Transverse colon (tissue), 4 donors: ENCODE measurements at regions not wholly inside any gene's neighbourhood (a gene's known extent, or its start where the extent isn't known, plus 50 kb on each side); places are given as distances from the start of the nearest gene placed in this dataset.

Experiments
- DNase-seq: peaks from one replicate; pipeline ENCODE4 v3.0.0-alpha.2; 2019
- H3K27ac ChIP-seq, 4 donors: fragments of 200-600 bp; sonication (generic); 2 replicates each; pipeline ENCODE4 v1.5.1; 2016 to 2018; ENCODE audit warnings: inconsistent platforms in 4 of 4
- H3K27me3 ChIP-seq: fragments of 200-600 bp; sonication (generic); 2 replicates; pipeline ENCODE4 v1.5.1; 2017; ENCODE audit warnings: inconsistent platforms
- H3K36me3 ChIP-seq, 4 donors: fragments of 200-600 bp; sonication (generic); 2 replicates each; pipeline ENCODE4 v1.5.1; 2017 to 2019; ENCODE audit warnings: inconsistent platforms in 4 of 4
- H3K4me1 ChIP-seq, 4 donors: fragments of 200-600 bp; sonication (generic); 2 replicates each; pipeline ENCODE4 v1.5.1; 2017 to 2020; ENCODE audit warnings: inconsistent platforms in 4 of 4
- H3K4me3 ChIP-seq, 4 donors: fragments of 200-600 bp; sonication (generic); 1 replicate in 1 of 4; 2 replicates in 3 of 4; pipeline versions ENCODE4 v1.5.1 to v1.6.1; 2017 to 2019; ENCODE audit warnings: inconsistent platforms in 4 of 4
- H3K9me3 ChIP-seq, 2 donors: fragments of 200-600 bp; sonication (generic); 2 replicates each; pipeline ENCODE4 v1.5.1; 2017 to 2019; ENCODE audit warnings: inconsistent platforms in 2 of 2
- CTCF ChIP-seq, 5 experiments: fragments of 200-600 bp in 3 of 5; fragments of 450-650 bp in 2 of 5; sonication (generic) in 3 of 5; IDR thresholded peaks; 1 replicate in 2 of 5; 2 replicates in 3 of 5; pipeline ENCODE4 v1.5.1; 2016 to 2017; ENCODE audit warnings: antibody characterized with exemption in 5 of 5, inconsistent platforms in 3 of 5, mild to moderate bottlenecking in 2 of 5, moderate library complexity in 1 of 5
- EP300 ChIP-seq: sonication (generic); formaldehyde crosslinking; IDR thresholded peaks from one replicate; pipeline ENCODE4 v1.6.1; 2017; ENCODE audit warnings: antibody characterized with exemption, low read depth
- POLR2A ChIP-seq: fragments of 450-650 bp; IDR thresholded peaks from one replicate; pipeline ENCODE4 v1.6.1; 2016; ENCODE audit warnings: antibody characterized with exemption, mild to moderate bottlenecking, moderate library complexity
- POLR2AphosphoS5 ChIP-seq, 3 donors: sonication (generic); formaldehyde crosslinking; IDR thresholded peaks; one replicate each; pipeline ENCODE4 v1.6.1; 2016; ENCODE audit warnings: antibody characterized with exemption in 3 of 3
- WGBS, 2 donors: methylation state at CpG; one replicate each; pipeline ENCODE4 v1.1.5; 2018; ENCODE audit warnings: low coverage in 1 of 2; 5-methylcytosine and 5-hydroxymethylcytosine counted together
- in situ Hi-C, 4 donors: fragments of 200-750 bp; cut with MboI; loops; one replicate each; pipeline versions ENCODE4 v1.15.0 to v1.15.1; 2017; ENCODE audit warnings: low sequenced_read_pairs in 3 of 4, low pct_ligation_motif_present in 1 of 4, low pct_unique_long_range_greater_than_20kb in 1 of 4
- intact Hi-C: fragments of 100-400 bp; cut with DNase I; formaldehyde crosslinking; loops from one replicate; pipeline ENCODE4 v1.15.1; 2023; ENCODE audit warnings: low total_unique reads

- Histone ChIP-seq H3K9me3 (no peaks in the 10 kb centered on the region), H3K27ac (no peak overlapping the region), H3K27me3 (no peaks in the 10 kb centered on the region), H3K4me1 (peaks cover 0 to 3% (median 0%) of the 10 kb centered on the region in 4 donors), H3K4me3 (no peak overlapping the region), H3K36me3 (no peaks in the 10 kb centered on the region)
- TF ChIP-seq POLR2AphosphoS5 (IDR thresholded peaks at IDR 0.05) (no peak), CTCF (IDR thresholded peaks at IDR 0.05) (peak; percentile 69 to 90 (median 84))
- WGBS, 2 donors = 3 to 9% methylated on average over 4 of the region's 4 CpGs
- intact Hi-C loops = loop anchor here (5.0 kb wide), 1 partner anchor 395 kb away; no protein-coding TSS in a partner anchor
- in situ Hi-C loops = loop anchor here (5.0 to 25.0 kb wide), 7 partner anchors 278 to 815 kb away; no protein-coding TSS in a partner anchor
- peak; percentile 70 for DNase-seq
These were observed 81.8 kb upstream of the GAREM1 start for GRCh38 chr18:32552421-32553030.

GRCh38 chr18:32550963-32551362, 80.3 kb upstream of the GAREM1 start:
- Histone ChIP-seq H3K4me1 (peaks cover 0 to 3% (median 0%) of the 10 kb centered on the region in 4 donors), H3K9me3 (no peaks in the 10 kb centered on the region), H3K4me3 (no peak overlapping the region), H3K27ac (no peak overlapping the region), H3K36me3 (no peaks in the 10 kb centered on the region), H3K27me3 (no peaks in the 10 kb centered on the region)
- no peak for DNase-seq
- in situ Hi-C loops = loop anchor here (5.0 to 25.0 kb wide), 7 partner anchors 276 to 814 kb away; no protein-coding TSS in a partner anchor
- intact Hi-C loops = loop anchor here (5.0 kb wide), 1 partner anchor 394 kb away; no protein-coding TSS in a partner anchor
- TF ChIP-seq POLR2AphosphoS5 (IDR thresholded peaks at IDR 0.05) (no peak), EP300 (no peak)
- 40 to 61% methylated on average over 3 to 4 of the region's 4 CpGs for WGBS, 2 donors

- no peaks in the 10 kb centered on the region for H3K9me3 ChIP-seq
- H3K27ac ChIP-seq = no peak overlapping the region
- DNase-seq = peak; percentile 65
- H3K27me3 ChIP-seq = no peaks in the 10 kb centered on the region
- in situ Hi-C loops = loop anchor here (5.0 to 25.0 kb wide), 7 partner anchors 275 to 812 kb away; no protein-coding TSS in a partner anchor
- 34 to 40% methylated on average over 5 of the region's 5 CpGs for WGBS, 2 donors
- H3K4me3 ChIP-seq = no peak overlapping the region
- no peaks in the 10 kb centered on the region for H3K36me3 ChIP-seq
- intact Hi-C loops = loop anchor here (5.0 kb wide), 1 partner anchor 392 kb away; no protein-coding TSS in a partner anchor
- H3K4me1 ChIP-seq = peaks cover 0 to 3% (median 0%) of the 10 kb centered on the region in 4 donors
- TF ChIP-seq POLR2AphosphoS5 (IDR thresholded peaks at IDR 0.05) (no peak), CTCF (IDR thresholded peaks at IDR 0.05) (peak; percentile 65 to 80 (median 69))
These were observed 78.8 kb upstream of the GAREM1 start for GRCh38 chr18:32549248-32550110.

- H3K27me3 ChIP-seq = no peaks in the 10 kb centered on the region
- no peak for DNase-seq
- peaks cover 0 to 3% (median 0%) of the 10 kb centered on the region in 4 donors for H3K4me1 ChIP-seq
- H3K36me3 ChIP-seq = no peaks in the 10 kb centered on the region
- H3K27ac ChIP-seq = no peak overlapping the region
- TF ChIP-seq POLR2AphosphoS5 (IDR thresholded peaks at IDR 0.05) (no peak), EP300 (no peak), CTCF (IDR thresholded peaks at IDR 0.05) (no peak), POLR2A (no peak)
- 54% methylated on average over 2 to 3 of the region's 3 CpGs for WGBS, 2 donors
- no peaks in the 10 kb centered on the region for H3K9me3 ChIP-seq
- H3K4me3 ChIP-seq = no peak overlapping the region
- in situ Hi-C loops (no loop called here), intact Hi-C loops (loop anchor here (1.0 kb wide), 1 partner anchor 274 kb away; no protein-coding TSS in a partner anchor)
These were observed 78.0 kb upstream of the GAREM1 start for GRCh38 chr18:32548688-32549087.
